K562 (cell line): ENCODE measurements at regions not wholly inside any gene's neighbourhood (a gene's known extent, or its start where the extent isn't known, plus 50 kb on each side); places are given as distances from the start of the nearest gene placed in this dataset.

Experiments
- ATAC-seq: fragments of 200-7000 bp; cut with Tn5 transposase; 3 replicates; pipeline ENCODE4 v1.9.1; 2020; ENCODE audit warnings: moderate library complexity
- BruUV-seq: library from RNA; stranded (reverse); fragments of 400-500 nt; replicated peaks from 2 replicates; lab custom pipeline; 2021; lab: Mats Ljungman, UMichigan
- CTCF ChIA-PET: fragments of 300-600 bp; formaldehyde crosslinking; extraction: SDS; loops from one replicate; lab custom pipeline; 2021; ENCODE audit warnings: low intra/inter-chr PET ratio; lab: Yijun Ruan, JAX
- POLR2A ChIA-PET: fragments of 300-600, 350-650 bp; sonication (Branson Sonifier 250); formaldehyde crosslinking; extraction: SDS; loops from one replicate; lab custom pipeline; 2021; ENCODE audit warnings: antibody characterized with exemption, inconsistent platforms; lab: Yijun Ruan, JAX
- DNase-seq, 4 experiments: peaks; one replicate each; pipeline versions ENCODE4 v3.0.0 to v3.0.0-alpha.2; 2011 to 2018; ENCODE audit warnings: low spot score in 3 of 4, mixed read lengths in 3 of 4; ENCODE audit errors: extremely low read depth in 1 of 4
- FAIRE-seq: peaks from 2 replicates; lab custom pipeline; 2011; peaks lifted over from hg19 to GRCh38; lab: Jason Lieb, UNC
- H2AFZ ChIP-seq: 2 replicates; pipeline ENCODE4 v1.6.0; 2011; ENCODE audit warnings: low read depth, low read length, control low read depth, inconsistent platforms
- H3K27ac ChIP-seq: fragments of 200-600 bp; 3 replicates; pipeline ENCODE4 v1.8.0; 2011; ENCODE audit warnings: low read depth, mild to moderate bottlenecking, control low read depth, inconsistent platforms, low read length, moderate library complexity, mixed read lengths; ENCODE audit errors: extremely low read depth
- H3K27me3 ChIP-seq, 2 experiments: fragments of 300-600 bp in 1 of 2; 2 replicates in 1 of 2; 3 replicates in 1 of 2; pipeline versions ENCODE4 v1.6.0 to v1.8.0; 2011; ENCODE audit warnings: inconsistent platforms in 2 of 2, low read length in 2 of 2, mild to moderate bottlenecking in 1 of 2, mixed read lengths in 1 of 2, moderate library complexity in 1 of 2; ENCODE audit not compliant: control insufficient read depth in 2 of 2, insufficient read depth in 2 of 2
- H3K36me3 ChIP-seq: fragments of 300-600 bp; 3 replicates; pipeline ENCODE4 v1.8.0; 2011; ENCODE audit warnings: mild to moderate bottlenecking, low read length, inconsistent platforms; ENCODE audit not compliant: control insufficient read depth, insufficient read depth
- H3K4me1 ChIP-seq, 2 experiments: fragments of 200-600 bp in 1 of 2; replicated peaks in 1 of 2; 2 replicates in 1 of 2; 3 replicates in 1 of 2; pipeline versions ENCODE4 v1.5.1 to v1.8.0; 2011; ENCODE audit warnings: inconsistent platforms in 2 of 2, low read length in 2 of 2, mild to moderate bottlenecking in 1 of 2, mixed read lengths in 1 of 2, moderate library complexity in 1 of 2; ENCODE audit not compliant: control insufficient read depth in 2 of 2, insufficient read depth in 2 of 2
- H3K4me2 ChIP-seq: 2 replicates; pipeline ENCODE4 v1.6.1; 2011; ENCODE audit warnings: low read length, control low read depth, inconsistent platforms, mixed read lengths; ENCODE audit not compliant: insufficient read depth
- H3K4me3 ChIP-seq: fragments of 200-600 bp; sonication (generic), shearing (Covaris generic); 2 replicates; pipeline ENCODE4 v1.5.1; 2016; ENCODE audit warnings: control low read depth, inconsistent platforms
- H3K79me2 ChIP-seq: fragments of 200-600 bp; 3 replicates; pipeline ENCODE4 v1.8.0; 2011; ENCODE audit warnings: low read length, inconsistent platforms; ENCODE audit not compliant: control insufficient read depth, insufficient read depth
- H3K9ac ChIP-seq, 2 experiments: 2 replicates each; pipeline versions ENCODE4 v1.6.0 to v1.6.1; 2011; ENCODE audit warnings: low read depth in 2 of 2, low read length in 2 of 2, control low read depth in 1 of 2, inconsistent platforms in 1 of 2, mild to moderate bottlenecking in 1 of 2, mixed read lengths in 1 of 2; ENCODE audit not compliant: insufficient read depth in 1 of 2
- H3K9me1 ChIP-seq: one replicate; pipeline ENCODE4 v1.6.0; 2011; ENCODE audit warnings: inconsistent platforms, mild to moderate bottlenecking, low read length, moderate library complexity; ENCODE audit not compliant: control insufficient read depth, insufficient read depth
- H3K9me3 ChIP-seq: replicated peaks from 2 replicates; pipeline ENCODE4 v1.5.1; 2011; ENCODE audit warnings: low read depth, low read length, inconsistent platforms; ENCODE audit not compliant: control insufficient read depth, insufficient read depth
- H4K20me1 ChIP-seq: replicated peaks from 2 replicates; pipeline ENCODE4 v1.6.1; 2011; ENCODE audit warnings: low read length, inconsistent platforms, mixed read lengths; ENCODE audit not compliant: control insufficient read depth, insufficient read depth
- BCLAF1 ChIP-seq, 2 experiments: fragments of 450-650 bp in 1 of 2; IDR thresholded peaks; 2 replicates each; pipeline ENCODE4 v1.6.1; 2011 to 2017; ENCODE audit warnings: low read depth in 2 of 2, antibody characterized with exemption in 1 of 2, borderline replicate concordance in 1 of 2, low read length in 1 of 2, mild to moderate bottlenecking in 1 of 2, mixed read lengths in 1 of 2; ENCODE audit not compliant: control insufficient read depth in 1 of 2
- BRF2 ChIP-seq: IDR thresholded peaks from 3 replicates; pipeline ENCODE4 v1.6.1; 2011; ENCODE audit warnings: borderline replicate concordance, mild to moderate bottlenecking; ENCODE audit not compliant: insufficient read length, insufficient read depth
- ELK3 ChIP-seq: fragments of 450-650 bp; formaldehyde crosslinking; IDR thresholded peaks from 2 replicates; pipeline ENCODE4 v1.4.0; 2020; ENCODE audit warnings: mild to moderate bottlenecking
- MAFG ChIP-seq: fragments of 450-650 bp; conservative IDR thresholded peaks from 2 replicates; pipeline ENCODE4 v1.6.1; 2016; ENCODE audit warnings: missing genetic modification characterization, missing compliant biosample characterization
- MCM7 ChIP-seq, 2 experiments: fragments of 450-650 bp; IDR thresholded peaks; 2 replicates each; pipeline ENCODE4 v1.6.1; 2016 to 2018
- NR0B1 ChIP-seq: fragments of 450-650 bp; IDR thresholded peaks from one replicate; pipeline ENCODE4 v1.6.1; 2018; ENCODE audit warnings: mild to moderate bottlenecking, moderate library complexity; ENCODE audit not compliant: partially characterized antibody
- PML ChIP-seq: IDR thresholded peaks from 2 replicates; pipeline ENCODE4 v1.6.1; 2012; ENCODE audit warnings: low read length, inconsistent platforms
- PRPF4 ChIP-seq: fragments of 200-400 bp; formaldehyde crosslinking; IDR thresholded peaks from one replicate; pipeline ENCODE4 v1.6.1; 2017; ENCODE audit warnings: low read length, low read depth, mild to moderate bottlenecking; ENCODE audit not compliant: insufficient read depth, poor library complexity, severe bottlenecking
- RBM25 ChIP-seq: fragments of 200-400 bp; formaldehyde crosslinking; IDR thresholded peaks from 2 replicates; pipeline ENCODE4 v1.6.1; 2018; ENCODE audit warnings: low read length, low read depth, moderate library complexity; ENCODE audit not compliant: severe bottlenecking
- RBM39 ChIP-seq: fragments of 200-400 bp; formaldehyde crosslinking; optimal IDR thresholded peaks from 2 replicates; pipeline ENCODE3; 2018; ENCODE audit warnings: low read depth, low read length
- SMAD1 ChIP-seq: fragments of 150-350 bp; IDR thresholded peaks from 2 replicates; pipeline ENCODE4 v1.6.1; 2014; ENCODE audit warnings: low read length, low read depth; ENCODE audit not compliant: partially characterized antibody
- TSC22D4 ChIP-seq: fragments of 450-650 bp; IDR thresholded peaks from 2 replicates; pipeline ENCODE4 v1.6.1; 2016; ENCODE audit warnings: missing genetic modification characterization, missing biosample characterization, control low read depth
- ZNF184 ChIP-seq: sonication (generic); formaldehyde crosslinking; IDR thresholded peaks from 2 replicates; pipeline ENCODE4 v1.5.0; 2020; ENCODE audit warnings: missing genetic modification reagents
- ZNF41 ChIP-seq: fragments of 250-450 bp; sonication (Bioruptor Pico); conservative IDR thresholded peaks from 2 replicates; pipeline ENCODE4 v1.4.0; 2020; ENCODE audit warnings: mild to moderate bottlenecking
- WGBS: fragments of 100-300 bp; shearing (Covaris generic); methylation state at CpG from one replicate; pipeline ENCODE4 v1.1.6; 2016; ENCODE audit warnings: low coverage, mixed read lengths; ENCODE audit not compliant: insufficient coverage; ENCODE audit errors: missing lambda C conversion rate; 5-methylcytosine and 5-hydroxymethylcytosine counted together
- in situ Hi-C: fragments of 300-500 bp; cut with MboI; formaldehyde crosslinking; loops from 4 replicates; pipeline ENCODE4 v1.15.0; 2018; ENCODE audit warnings: inconsistent platforms, mixed read lengths
- intact Hi-C: fragments of 100-400 bp; cut with micrococcal nuclease; formaldehyde crosslinking; loops from 2 replicates; pipeline ENCODE4 v1.14.2; 2022

- Histone ChIP-seq H3K4me2 (no peak overlapping the region), H3K4me3 (no peak overlapping the region), H4K20me1 (no peaks in the 10 kb centered on the region), H3K79me2 (no peaks in the 10 kb centered on the region), H3K27ac (no peak overlapping the region), H3K4me1 (no peaks in the 10 kb centered on the region), H3K9me3 (no peaks in the 10 kb centered on the region), H3K9me1 (no peaks in the 10 kb centered on the region), H3K27me3 (peaks cover 0 to 8% of the 10 kb centered on the region in 2 experiments; a peak in 2 of 5 replicates), H3K9ac (no peak overlapping the region), H3K36me3 (no peaks in the 10 kb centered on the region), H2AFZ (no peak overlapping the region)
- TF ChIP-seq RBM39 (no peak), ELK3 (CRISPR knock-in tag) (no peak), ZNF184 (no peak), RBM25 (no peak), BRF2 (no peak), PRPF4 (no peak), PML (no peak), MCM7 (IDR thresholded peaks at IDR 0.05) (no peak), NR0B1 (no peak), SMAD1 (no peak), MAFG (tag) (no peak), ZNF41 (CRISPR knock-in tag) (no peak), TSC22D4 (tag) (no peak), BCLAF1 (IDR thresholded peaks at IDR 0.05; ENCODE audit: borderline replicate concordance in 1 of 2, control insufficient read depth in 1 of 2, low read depth in 2 of 2, low read length in 1 of 2) (no peak)
- POLR2A ChIA-PET, result no interaction called here
- in situ Hi-C loops, result no loop called here
- DNase-seq (no peak), ATAC-seq (no peak), FAIRE-seq (no peak)
- CTCF ChIA-PET, result no interaction called here
- intact Hi-C loops, result no loop called here
- WGBS, result 0% methylated on average over 2 of the region's 2 CpGs
- BruUV-seq, result no TSS peak
These were observed 363.9 kb upstream of the ZNF507 start for GRCh38 chr19:31981545-31981944.
